NT2/D1 (cell line): ENCODE measurements at regions not wholly inside any gene's neighbourhood (a gene's known extent, or its start where the extent isn't known, plus 50 kb on each side); places are given as distances from the start of the nearest gene placed in this dataset.

Source experiments
- DNase-seq: peaks from one replicate; pipeline ENCODE4 v3.0.0-alpha.2; 2011; ENCODE audit warnings: low read depth, low spot score
- H3K27me3 ChIP-seq: 2 replicates; pipeline ENCODE4 v1.6.0; 2011; ENCODE audit warnings: mild to moderate bottlenecking; ENCODE audit not compliant: insufficient read length, insufficient read depth
- H3K36me3 ChIP-seq: 2 replicates; pipeline ENCODE4 v1.6.1; 2011; ENCODE audit warnings: mild to moderate bottlenecking, low read length, mixed read lengths; ENCODE audit not compliant: insufficient read depth, insufficient read length
- H3K4me1 ChIP-seq: 2 replicates; pipeline ENCODE4 v1.5.1; 2011; ENCODE audit not compliant: insufficient read depth, insufficient read length
- H3K4me3 ChIP-seq: 2 replicates; pipeline ENCODE4 v1.5.1; 2011; ENCODE audit warnings: low read depth; ENCODE audit not compliant: insufficient read length
- H3K9ac ChIP-seq: 2 replicates; pipeline ENCODE4 v1.6.0; 2011; ENCODE audit warnings: low read depth; ENCODE audit not compliant: insufficient read length
- H3K9me3 ChIP-seq: 2 replicates; pipeline ENCODE4 v1.5.1; 2011; ENCODE audit warnings: mild to moderate bottlenecking, low read length; ENCODE audit not compliant: insufficient read depth
- SUZ12 ChIP-seq: IDR thresholded peaks from 2 replicates; pipeline ENCODE4 v1.6.1; 2011; ENCODE audit not compliant: insufficient read length, insufficient read depth; ENCODE audit errors: extremely low read depth
- YY1 ChIP-seq: IDR thresholded peaks from 2 replicates; pipeline ENCODE4 v1.6.1; 2011; ENCODE audit not compliant: insufficient read length, insufficient read depth
- ZNF274 ChIP-seq: IDR thresholded peaks from 2 replicates; pipeline ENCODE4 v1.6.1; 2011; ENCODE audit warnings: mild to moderate bottlenecking, low read depth, low read length

DNA sequence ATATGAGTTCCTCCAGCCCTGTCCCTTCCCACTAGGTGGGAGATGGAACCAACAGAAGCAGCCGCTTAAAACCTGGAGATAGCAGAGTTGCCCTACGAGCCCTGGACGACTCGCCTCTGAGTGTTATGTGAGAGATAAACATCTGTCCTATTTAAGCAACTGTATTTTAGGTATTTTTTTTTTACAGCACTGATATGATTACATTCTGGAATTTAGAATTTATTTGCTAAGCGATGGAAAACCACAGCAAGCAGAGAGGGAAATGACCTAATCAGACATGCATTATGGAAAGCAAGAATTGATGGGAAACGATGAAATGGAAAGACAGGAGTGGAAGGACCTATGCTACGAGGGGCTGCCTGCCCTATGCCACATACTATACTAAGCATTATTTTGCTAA is 379.0 kb upstream of the IL12A start:
- H3K4me1 ChIP-seq, result no peaks in the 10 kb centered on the region
- TF ChIP-seq SUZ12, result no peak
- no peak for TF ChIP-seq ZNF274
- H3K9ac ChIP-seq, result no peak overlapping the region
- DNase-seq, result no peak
- H3K27me3 ChIP-seq, result no peaks in the 10 kb centered on the region
- no peaks in the 10 kb centered on the region for H3K9me3 ChIP-seq
- no peaks in the 10 kb centered on the region for H3K36me3 ChIP-seq
- H3K4me3 ChIP-seq, result no peak overlapping the region

DNA sequence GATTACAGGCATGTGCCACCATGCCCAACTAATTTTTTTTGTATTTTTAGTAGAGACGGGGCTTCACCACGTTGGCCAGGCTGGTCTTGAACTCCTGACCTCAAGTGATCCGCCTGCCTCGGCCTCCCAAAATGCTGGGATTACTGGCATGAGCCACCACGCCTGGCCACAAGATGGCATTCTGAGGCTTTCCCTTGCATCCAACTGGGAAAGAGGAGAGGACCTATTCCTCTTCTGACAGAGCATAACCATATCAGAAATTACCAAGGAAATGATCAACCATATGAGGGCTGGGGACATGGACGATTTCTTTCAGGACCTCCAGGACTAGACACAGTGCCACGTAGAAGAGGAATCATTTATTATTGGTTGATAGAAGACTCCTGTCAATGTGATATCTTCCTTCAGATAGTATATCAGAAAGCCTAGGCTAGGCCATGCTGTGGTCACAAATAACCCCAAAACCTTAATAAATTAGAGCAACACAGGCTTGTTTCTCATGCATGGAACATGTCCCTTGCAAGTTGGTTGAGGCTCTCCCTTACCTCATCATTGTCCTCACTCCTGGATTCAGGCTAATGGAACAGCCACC is 372.3 kb upstream of the IL12A start:
- Histone ChIP-seq H3K36me3 (no peaks in the 10 kb centered on the region), H3K9ac (no peak overlapping the region), H3K4me3 (no peak overlapping the region), H3K4me1 (no peaks in the 10 kb centered on the region), H3K9me3 (no peaks in the 10 kb centered on the region), H3K27me3 (no peaks in the 10 kb centered on the region)
- no peak for TF ChIP-seq YY1
- no peak for TF ChIP-seq SUZ12
- no peak for TF ChIP-seq ZNF274
- DNase-seq, result no peak

- H3K4me3 ChIP-seq, result no peak overlapping the region
- no peaks in the 10 kb centered on the region for H3K4me1 ChIP-seq
- DNase-seq, result no peak
- H3K9ac ChIP-seq, result no peak overlapping the region
- no peaks in the 10 kb centered on the region for H3K27me3 ChIP-seq
- no peaks in the 10 kb centered on the region for H3K36me3 ChIP-seq
- H3K9me3 ChIP-seq, result no peaks in the 10 kb centered on the region
- TF ChIP-seq YY1, result no peak
- no peak for TF ChIP-seq ZNF274
- no peak for TF ChIP-seq SUZ12
These were observed 369.2 kb upstream of the IL12A start for GRCh38 chr3:159619341-159619885.

GRCh38 chr3:159620281-159620680 is 368.4 kb upstream of the IL12A start:
- Histone ChIP-seq H3K9ac (no peak overlapping the region), H3K27me3 (no peaks in the 10 kb centered on the region), H3K4me3 (no peak overlapping the region), H3K9me3 (no peaks in the 10 kb centered on the region), H3K4me1 (no peaks in the 10 kb centered on the region), H3K36me3 (no peaks in the 10 kb centered on the region)
- no peak for DNase-seq
- TF ChIP-seq YY1 (no peak), SUZ12 (no peak), ZNF274 (no peak)

GRCh38 chr3:159620873-159621272 is 367.8 kb upstream of the IL12A start:
- TF ChIP-seq YY1 (no peak), ZNF274 (no peak), SUZ12 (no peak)
- no peaks in the 10 kb centered on the region for H3K9me3 ChIP-seq
- no peak for DNase-seq
- H3K36me3 ChIP-seq, result no peaks in the 10 kb centered on the region
- H3K9ac ChIP-seq, result no peak overlapping the region
- no peak overlapping the region for H3K4me3 ChIP-seq
- no peaks in the 10 kb centered on the region for H3K27me3 ChIP-seq
- H3K4me1 ChIP-seq, result no peaks in the 10 kb centered on the region

DNA sequence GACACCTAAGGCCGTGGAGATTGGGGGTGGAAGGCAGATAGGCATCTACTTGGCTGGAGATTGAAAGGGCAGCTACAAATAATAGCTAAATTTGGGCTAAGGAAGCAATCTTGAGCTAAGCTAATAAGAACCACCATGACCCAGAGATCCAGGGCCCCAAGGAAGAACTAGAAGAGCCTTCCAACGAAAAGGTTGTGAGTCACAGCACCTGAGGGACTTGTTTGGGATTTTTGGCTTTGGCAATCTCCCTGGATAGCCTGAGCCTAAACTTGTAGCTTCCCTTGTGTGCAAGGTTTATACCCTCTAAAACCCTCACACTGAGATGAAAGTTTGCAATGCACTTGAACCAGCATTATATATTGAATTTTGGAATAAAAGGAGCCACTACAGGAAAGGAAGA is 364.0 kb upstream of the IL12A start:
- no peaks in the 10 kb centered on the region for H3K36me3 ChIP-seq
- TF ChIP-seq YY1 (no peak), SUZ12 (no peak), ZNF274 (no peak)
- no peaks in the 10 kb centered on the region for H3K9me3 ChIP-seq
- no peak overlapping the region for H3K9ac ChIP-seq
- H3K27me3 ChIP-seq, result no peaks in the 10 kb centered on the region
- H3K4me3 ChIP-seq, result no peak overlapping the region
- DNase-seq, result no peak
- no peaks in the 10 kb centered on the region for H3K4me1 ChIP-seq

GRCh38 chr3:159625594-159625993 is 363.0 kb upstream of the IL12A start:
- TF ChIP-seq YY1, result no peak
- TF ChIP-seq SUZ12, result no peak
- DNase-seq, result no peak

GRCh38 chr3:159626598-159626997 is 362.0 kb upstream of the IL12A start:
- no peaks in the 10 kb centered on the region for H3K36me3 ChIP-seq
- no peaks in the 10 kb centered on the region for H3K4me1 ChIP-seq
- DNase-seq, result no peak
- H3K4me3 ChIP-seq, result no peak overlapping the region
- no peaks in the 10 kb centered on the region for H3K9me3 ChIP-seq
- TF ChIP-seq SUZ12, result no peak
- no peak for TF ChIP-seq YY1
- TF ChIP-seq ZNF274, result no peak
- H3K27me3 ChIP-seq, result no peaks in the 10 kb centered on the region
- H3K9ac ChIP-seq, result no peak overlapping the region

More at GRCh38 chr3:159625594-159625993, 363.0 kb upstream of the IL12A start:
- Histone ChIP-seq H3K9ac (no peak overlapping the region), H3K4me3 (no peak overlapping the region), H3K9me3 (no peaks in the 10 kb centered on the region), H3K36me3 (no peaks in the 10 kb centered on the region), H3K27me3 (no peaks in the 10 kb centered on the region), H3K4me1 (no peaks in the 10 kb centered on the region)
